ENCODE measurements at regions not wholly inside any gene's neighbourhood (a gene's known extent, or its start where the extent isn't known, plus 50 kb on each side); places are given as distances from the start of the nearest gene placed in this dataset.
A peak's percentile ranks its signal among the peaks of the same experiment; 100 is the strongest.

DNA sequence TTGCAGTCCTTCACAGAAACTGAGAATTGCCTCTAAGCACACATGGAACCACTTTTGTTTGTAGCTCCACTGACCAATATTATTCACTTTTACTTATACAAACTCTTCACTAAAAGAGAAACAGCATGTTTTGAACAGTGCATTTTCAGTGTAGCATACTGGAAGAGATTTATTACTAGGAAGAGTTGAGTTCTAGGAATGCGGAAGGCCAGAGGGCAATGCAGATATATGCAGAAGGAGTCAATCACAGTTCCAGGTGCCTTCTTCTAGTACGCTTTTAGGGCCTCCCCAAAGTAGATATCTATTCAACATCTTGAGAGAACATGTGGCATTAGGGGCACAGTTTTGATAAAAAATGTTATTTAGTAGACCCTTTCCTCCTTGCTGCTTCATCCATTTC, 1654.0 kb upstream of the ZEB2 start:
- DNase-seq (ENCODE audit: low read depth in 2 of 2) = no peak

- DNase-seq (ENCODE audit: low read depth in 2 of 2) = no peak
Measured at GRCh38 chr2:146161256-146161882, 1641.5 kb upstream of the ZEB2 start.

DNA sequence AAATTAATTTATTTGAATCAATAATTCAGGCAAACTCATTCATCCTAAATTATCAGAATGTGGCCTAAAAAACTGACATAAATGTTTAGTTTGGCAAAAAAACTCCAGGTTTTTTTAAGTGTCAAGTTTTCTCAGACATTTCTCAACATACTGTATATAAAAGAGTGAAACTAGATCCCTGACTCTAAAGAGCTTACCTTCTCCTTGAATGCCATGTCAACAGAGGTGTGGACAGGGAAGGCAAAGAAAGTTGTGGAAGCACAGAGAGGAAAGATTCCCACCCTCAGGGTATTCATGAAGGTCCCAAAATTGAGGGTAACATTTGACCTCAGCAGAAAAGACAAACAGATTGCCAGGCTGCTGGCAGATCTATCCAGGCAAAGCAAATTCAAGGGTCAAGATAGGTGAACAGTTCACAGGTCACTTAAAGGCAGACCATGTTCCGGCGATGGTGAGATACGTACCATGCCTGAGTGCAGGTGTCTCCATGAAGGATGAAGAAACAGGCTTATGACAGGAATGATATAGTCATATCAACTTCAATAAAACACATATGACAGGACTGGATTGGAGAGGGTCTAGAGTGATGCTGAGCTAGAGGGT, 1638.3 kb upstream of the ZEB2 start:
- no peak for DNase-seq (ENCODE audit: low read depth in 2 of 2)

DNA sequence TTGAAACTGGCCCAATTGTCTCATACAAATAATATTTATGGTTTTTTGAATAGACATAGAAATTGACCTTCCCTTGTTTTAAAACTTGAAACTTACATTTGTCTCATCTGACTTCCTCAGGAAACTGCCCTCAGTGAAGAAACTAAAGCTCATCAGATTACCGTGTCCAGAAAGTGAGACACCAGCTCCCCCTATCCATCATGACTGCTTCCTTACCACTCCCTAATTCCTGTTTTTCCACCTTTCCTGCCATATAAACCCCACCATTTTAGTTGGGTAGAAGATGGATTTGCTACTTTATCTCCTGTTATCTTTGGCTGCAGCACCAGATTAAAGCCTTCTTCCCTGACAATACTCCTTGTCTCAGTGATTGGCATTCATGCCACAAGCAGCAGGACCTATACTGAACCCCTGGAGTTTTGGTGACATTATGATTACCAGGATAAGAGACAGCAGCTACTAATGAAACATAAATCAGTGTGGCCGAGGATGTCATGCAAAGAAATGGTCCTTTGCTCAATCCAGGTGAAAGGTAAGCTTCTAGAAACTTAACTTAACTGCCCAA, 1627.6 kb upstream of the ZEB2 start:
- DNase-seq (ENCODE audit: low read depth in 2 of 2) = no peak

DNA sequence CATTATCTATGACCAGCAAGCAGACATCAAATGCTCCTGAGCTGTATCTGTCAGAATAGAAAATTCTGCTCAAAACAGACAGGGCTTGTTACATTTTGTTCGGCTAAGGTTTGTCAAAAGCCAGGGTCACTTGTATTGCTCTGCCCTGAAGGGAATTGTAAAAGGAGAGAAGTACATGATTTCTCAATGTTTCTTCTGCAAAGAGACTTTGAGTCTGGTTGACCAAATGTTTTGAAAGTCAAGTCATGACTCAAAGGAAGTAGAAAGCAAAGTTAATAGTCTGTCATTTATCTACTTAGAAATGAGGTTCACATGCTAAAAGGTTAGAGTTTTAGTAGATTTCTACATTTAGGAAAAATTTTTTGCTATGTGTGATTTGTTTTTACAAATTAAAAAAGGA, 1624.1 kb upstream of the ZEB2 start:
- no peak for DNase-seq (ENCODE audit: low read depth in 2 of 2)

DNA sequence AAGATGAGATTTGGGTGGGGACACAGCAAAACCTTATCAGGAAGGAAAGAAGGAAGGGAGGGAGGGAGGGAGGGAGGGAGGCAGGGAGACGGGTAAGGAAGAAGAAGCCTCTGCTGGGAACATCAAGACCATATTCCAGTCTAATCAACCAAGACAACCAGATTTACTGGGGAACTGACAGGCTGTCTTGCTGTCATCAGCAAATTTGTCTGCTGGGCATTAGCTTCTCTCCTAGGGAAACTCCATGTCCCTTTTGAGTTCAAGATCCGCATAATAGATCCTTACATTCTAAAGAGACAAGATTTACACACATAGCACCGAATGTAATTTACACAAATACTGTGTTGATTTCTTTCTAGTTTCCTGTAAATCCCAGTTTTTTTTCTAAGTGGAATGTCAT, 1618.9 kb upstream of the ZEB2 start:
- no peak for DNase-seq (ENCODE audit: low read depth in 2 of 2)

DNA sequence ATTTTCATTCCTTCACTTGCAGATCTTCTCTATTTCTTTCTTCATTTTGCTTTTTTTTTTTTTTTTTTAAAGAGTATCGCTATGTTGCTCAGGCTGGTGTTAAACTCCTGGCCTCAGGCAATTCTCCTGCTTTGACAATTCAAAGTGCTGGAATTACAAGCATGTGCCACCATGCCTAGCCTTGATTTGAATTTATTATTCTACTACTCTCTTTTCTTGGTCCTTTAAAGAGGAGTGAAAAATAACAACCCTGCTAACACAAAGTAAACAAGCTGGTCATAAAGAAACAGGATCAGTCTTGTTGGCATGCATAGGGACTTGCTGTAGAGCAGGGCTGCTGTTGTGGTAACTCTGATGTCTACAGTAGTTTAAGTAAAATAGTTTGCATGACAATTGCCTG, 1615.3 kb upstream of the ZEB2 start:
- DNase-seq (ENCODE audit: low read depth in 2 of 2) = no peak

- no peak for DNase-seq (ENCODE audit: low read depth in 2 of 2)
Measured at GRCh38 chr2:146131785-146132184, 1611.9 kb upstream of the ZEB2 start.

- DNase-seq (ENCODE audit: low read depth in 2 of 2) = no peak
Measured at GRCh38 chr2:146131048-146131447, 1611.1 kb upstream of the ZEB2 start.

DNA sequence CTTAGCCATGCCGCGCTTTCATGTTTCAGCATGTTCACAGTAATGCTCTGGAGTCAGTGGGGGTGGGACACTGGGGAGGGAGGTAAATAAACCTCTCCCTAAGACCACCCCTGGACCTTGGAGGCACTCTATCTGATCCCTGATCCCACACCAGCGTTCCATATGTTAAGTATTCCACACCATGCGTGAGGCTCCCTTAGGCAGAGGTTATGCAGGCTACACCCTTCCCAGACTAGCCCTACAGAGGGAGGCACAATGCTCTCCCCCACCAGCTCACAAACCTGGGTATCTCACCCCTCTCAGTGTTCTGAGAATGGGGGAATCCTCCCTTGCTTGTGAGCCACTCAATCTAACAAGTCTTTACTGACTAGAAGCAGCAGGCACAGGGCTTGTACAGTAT, 1610.4 kb upstream of the ZEB2 start:
- no peak for DNase-seq (ENCODE audit: low read depth in 2 of 2)

- no peak for DNase-seq (ENCODE audit: low read depth in 2 of 2)
Measured at GRCh38 chr2:146129231-146129630, 1609.3 kb upstream of the ZEB2 start.

DNA sequence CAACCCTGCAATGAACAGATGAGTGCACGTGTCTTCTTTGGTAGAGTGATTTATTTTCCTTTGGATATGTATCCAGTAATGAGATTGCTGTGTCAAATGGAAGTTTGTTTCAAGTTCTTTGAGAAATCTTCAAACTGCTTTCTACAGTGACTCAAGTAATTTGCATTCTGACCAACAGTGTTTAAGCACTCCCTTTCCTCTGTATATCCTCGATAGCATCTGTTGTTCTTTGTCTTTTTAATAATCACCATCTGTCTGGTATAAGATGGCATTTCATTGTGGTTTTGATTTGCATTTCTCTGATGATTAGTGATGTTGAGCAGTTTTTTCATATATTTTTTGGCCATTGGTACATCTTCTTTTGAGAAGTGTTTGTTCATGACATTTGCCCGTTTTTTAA, 1608.3 kb upstream of the ZEB2 start:
- no peak for DNase-seq (ENCODE audit: low read depth in 2 of 2)

DNA sequence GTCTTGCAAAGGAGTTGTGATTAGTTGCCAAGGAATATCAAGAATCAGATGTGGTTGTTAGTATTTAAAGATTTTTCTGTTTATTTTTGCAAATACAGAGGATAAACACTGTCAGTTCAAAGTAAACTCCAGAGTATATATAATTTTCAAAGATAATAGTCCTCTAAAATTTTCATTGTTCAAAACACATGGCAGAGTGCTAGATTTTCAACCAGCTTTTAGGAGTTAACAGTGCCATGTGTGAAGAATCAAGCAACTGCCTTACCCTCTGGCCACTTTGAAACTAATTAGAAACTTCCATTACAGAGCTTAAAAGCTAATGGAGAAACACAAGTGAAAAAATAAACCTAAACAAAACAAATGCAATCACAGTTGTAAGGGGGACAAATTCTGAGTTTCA, 1605.6 kb upstream of the ZEB2 start:
- no peak for DNase-seq (ENCODE audit: low read depth in 2 of 2)

GRCh38 chr2:146124741-146125140, 1604.8 kb upstream of the ZEB2 start:
- DNase-seq (ENCODE audit: low read depth in 2 of 2) = peak; percentile 45 to 57

GRCh38 chr2:146123714-146124113, 1603.8 kb upstream of the ZEB2 start:
- DNase-seq (ENCODE audit: low read depth in 2 of 2) = no peak

DNA sequence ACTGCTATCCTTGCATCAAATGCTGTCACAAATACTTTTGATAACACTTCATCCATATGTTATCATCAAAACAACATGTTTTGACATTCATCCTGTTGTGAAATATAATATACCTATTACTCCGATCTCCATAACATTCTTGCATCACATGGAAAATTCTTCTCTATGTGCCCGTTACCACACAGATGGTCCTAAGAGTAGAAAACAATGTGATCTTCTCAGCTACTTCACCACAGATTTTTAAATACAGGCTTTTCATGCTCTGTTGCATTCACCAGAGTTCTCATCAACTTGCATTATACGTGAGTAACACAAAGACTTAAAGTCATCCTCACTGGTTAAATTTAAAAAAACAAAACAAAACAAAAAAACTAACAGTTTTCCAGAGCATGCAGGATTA, 1603.3 kb upstream of the ZEB2 start:
- no peak for DNase-seq (ENCODE audit: low read depth in 2 of 2)

DNA sequence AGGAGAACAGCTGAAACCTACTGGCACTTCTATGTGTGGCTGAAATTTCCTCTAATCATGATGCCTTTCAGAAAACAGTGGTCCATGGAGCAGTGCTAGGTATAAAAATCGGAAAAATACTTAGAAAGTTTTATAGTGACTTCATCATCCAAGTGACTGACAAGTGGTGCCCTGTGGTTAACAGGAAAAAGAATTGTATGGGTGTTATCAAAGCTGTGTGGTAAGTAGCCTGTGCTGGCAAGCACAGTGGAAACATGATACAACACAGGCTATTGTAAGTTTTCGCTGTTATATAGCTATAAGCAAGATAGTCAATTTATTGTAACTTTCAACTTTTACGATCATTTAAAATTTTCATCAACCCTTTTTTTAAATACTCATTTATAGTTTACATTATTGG, 1599.7 kb upstream of the ZEB2 start:
- no peak for DNase-seq (ENCODE audit: low read depth in 2 of 2)

GRCh38 chr2:146108993-146109392, 1589.1 kb upstream of the ZEB2 start:
- no peak for DNase-seq (ENCODE audit: low read depth in 2 of 2)

- DNase-seq (ENCODE audit: low read depth in 2 of 2) = no peak
Measured at GRCh38 chr2:146094185-146094584, 1574.3 kb upstream of the ZEB2 start.

GRCh38 chr2:146081459-146081858, 1561.5 kb upstream of the ZEB2 start:
- DNase-seq (ENCODE audit: low read depth in 2 of 2) = no peak

- no peak for DNase-seq (ENCODE audit: low read depth in 2 of 2)
Measured at GRCh38 chr2:146080925-146081324, 1561.0 kb upstream of the ZEB2 start.

- DNase-seq (ENCODE audit: low read depth in 2 of 2) = peak in 1 of 2 experiments; percentile 3
Measured at GRCh38 chr2:146079216-146079615, 1559.3 kb upstream of the ZEB2 start.

- no peak for DNase-seq (ENCODE audit: low read depth in 2 of 2)
Measured at GRCh38 chr2:146077156-146077555, 1557.2 kb upstream of the ZEB2 start.

- no peak for DNase-seq (ENCODE audit: low read depth in 2 of 2)
Measured at GRCh38 chr2:146068051-146068450, 1548.1 kb upstream of the ZEB2 start.
